Prostate gland (tissue), 2 donors: ENCODE measurements at regions not wholly inside any gene's neighbourhood (a gene's known extent, or its start where the extent isn't known, plus 50 kb on each side); places are given as distances from the start of the nearest gene placed in this dataset.

Experiments
- DNase-seq: peaks from one replicate; pipeline ENCODE4 v3.0.0-alpha.2; 2019; ENCODE audit warnings: low spot score
- H3K27ac ChIP-seq, 2 donors: fragments of 200-600 bp; sonication (generic); 2 replicates each; pipeline ENCODE4 v1.5.1; 2017 to 2019
- H3K27me3 ChIP-seq: fragments of 200-600 bp; sonication (generic); replicated peaks from 2 replicates; pipeline ENCODE4 v1.5.1; 2019; ENCODE audit not compliant: insufficient read depth
- H3K36me3 ChIP-seq, 2 donors: fragments of 200-600 bp; sonication (generic); 1 replicate in 1 of 2; 2 replicates in 1 of 2; pipeline versions ENCODE4 v1.5.1 to v1.8.1; 2017 to 2019
- H3K4me1 ChIP-seq: fragments of 200-600 bp; sonication (generic); replicated peaks from 2 replicates; pipeline ENCODE4 v1.5.1; 2019
- H3K4me3 ChIP-seq, 2 donors: fragments of 200-600 bp; sonication (generic); 2 replicates each; pipeline ENCODE4 v1.5.1; 2017 to 2019
- H3K9me3 ChIP-seq: fragments of 200-600 bp; sonication (generic); 2 replicates; pipeline ENCODE4 v1.5.1; 2017
- CTCF ChIP-seq, 4 experiments: fragments of 200-600 bp in 2 of 4; fragments of 450-650 bp in 2 of 4; sonication (generic) in 2 of 4; IDR thresholded peaks; 1 replicate in 3 of 4; 2 replicates in 1 of 4; pipeline ENCODE4 v1.5.1; 2016 to 2019; ENCODE audit warnings: antibody characterized with exemption in 4 of 4, mild to moderate bottlenecking in 2 of 4, moderate library complexity in 2 of 4
- POLR2A ChIP-seq: fragments of 450-650 bp; IDR thresholded peaks from one replicate; pipeline ENCODE4 v1.6.1; 2016; ENCODE audit warnings: antibody characterized with exemption, mild to moderate bottlenecking
- POLR2AphosphoS5 ChIP-seq: sonication (generic); formaldehyde crosslinking; IDR thresholded peaks from one replicate; pipeline ENCODE4 v1.6.1; 2017; ENCODE audit warnings: antibody characterized with exemption
- WGBS: methylation state at CpG from one replicate; pipeline ENCODE4 v1.1.5; 2018; 5-methylcytosine and 5-hydroxymethylcytosine counted together
- intact Hi-C: fragments of 100-400 bp; cut with DNase I; formaldehyde crosslinking; loops from one replicate; pipeline ENCODE4 v1.14.2; 2022

GRCh38 chr4:24440765-24441164 lies 143.6 kb downstream of the DHX15 start:
- WGBS: 95% methylated on average over 2 of the region's 2 CpGs
- intact Hi-C loops: no loop called here
- no peak overlapping the region for H3K27ac ChIP-seq
- H3K4me1 ChIP-seq: no peaks in the 10 kb centered on the region
- DNase-seq: no peak
- H3K4me3 ChIP-seq: no peak overlapping the region
- H3K27me3 ChIP-seq: no peaks in the 10 kb centered on the region
- H3K9me3 ChIP-seq: no peaks in the 10 kb centered on the region
- TF ChIP-seq CTCF (IDR thresholded peaks at IDR 0.05): no peak
- TF ChIP-seq POLR2AphosphoS5: no peak
- TF ChIP-seq POLR2A: no peak
- no peaks in the 10 kb centered on the region for H3K36me3 ChIP-seq

DNA sequence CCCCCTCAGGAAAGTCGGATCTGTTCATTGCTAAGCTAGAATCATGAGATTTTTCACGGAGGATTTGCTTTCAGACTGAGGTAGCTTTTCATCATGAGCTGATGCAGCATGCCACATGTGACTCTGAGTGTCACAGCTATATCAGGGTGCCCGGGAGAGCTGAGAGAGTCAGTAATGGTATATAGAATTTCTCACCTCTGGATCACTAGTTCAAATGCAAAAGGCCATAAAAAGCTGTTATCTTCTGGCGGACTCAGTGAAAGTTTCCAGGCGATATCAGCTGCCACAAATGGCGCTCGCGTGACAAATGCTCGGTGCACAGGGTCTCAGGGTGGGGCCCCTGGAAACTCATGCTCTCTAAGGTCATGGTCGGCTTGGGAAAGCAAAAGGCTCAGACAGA lies 150.1 kb downstream of the DHX15 start:
- no peaks in the 10 kb centered on the region for H3K4me1 ChIP-seq
- intact Hi-C loops: no loop called here
- DNase-seq: no peak
- no peaks in the 10 kb centered on the region for H3K36me3 ChIP-seq
- TF ChIP-seq POLR2AphosphoS5 (no peak), POLR2A (no peak), CTCF (IDR thresholded peaks at IDR 0.05) (no peak)
- no peak overlapping the region for H3K27ac ChIP-seq
- H3K9me3 ChIP-seq: no peaks in the 10 kb centered on the region
- H3K4me3 ChIP-seq: no peak overlapping the region
- H3K27me3 ChIP-seq: no peaks in the 10 kb centered on the region
- WGBS: 82% methylated on average over 10 of the region's 10 CpGs

GRCh38 chr4:24433515-24434214 lies 150.7 kb downstream of the DHX15 start:
- intact Hi-C loops: no loop called here
- no peaks in the 10 kb centered on the region for H3K36me3 ChIP-seq
- peak; percentile 10 for TF ChIP-seq POLR2AphosphoS5
- TF ChIP-seq CTCF (IDR thresholded peaks at IDR 0.05): no peak
- no peak for TF ChIP-seq POLR2A
- no peaks in the 10 kb centered on the region for H3K27me3 ChIP-seq
- WGBS: 24% methylated on average over 8 of the region's 8 CpGs
- no peak overlapping the region for H3K4me3 ChIP-seq
- DNase-seq: peak; percentile 22
- no peaks in the 10 kb centered on the region for H3K4me1 ChIP-seq
- no peaks in the 10 kb centered on the region for H3K9me3 ChIP-seq
- H3K27ac ChIP-seq: no peak overlapping the region

GRCh38 chr4:24428850-24429249 lies 155.5 kb downstream of the DHX15 start:
- intact Hi-C loops: no loop called here
- Histone ChIP-seq H3K27me3 (no peaks in the 10 kb centered on the region), H3K4me3 (no peak overlapping the region), H3K27ac (no peak overlapping the region), H3K4me1 (no peaks in the 10 kb centered on the region), H3K36me3 (no peaks in the 10 kb centered on the region), H3K9me3 (no peaks in the 10 kb centered on the region)
- 75% methylated on average over 6 of the region's 6 CpGs for WGBS
- no peak for TF ChIP-seq CTCF (IDR thresholded peaks at IDR 0.05)
- no peak for DNase-seq

GRCh38 chr4:24426557-24426956 lies 157.8 kb downstream of the DHX15 start:
- Histone ChIP-seq H3K27me3 (no peaks in the 10 kb centered on the region), H3K27ac (no peak overlapping the region), H3K36me3 (no peaks in the 10 kb centered on the region), H3K9me3 (no peaks in the 10 kb centered on the region), H3K4me3 (no peak overlapping the region), H3K4me1 (no peaks in the 10 kb centered on the region)
- intact Hi-C loops: no loop called here
- no peak for DNase-seq
- WGBS: 72% methylated on average over 5 of the region's 5 CpGs
- TF ChIP-seq POLR2A (no peak), CTCF (IDR thresholded peaks at IDR 0.05) (no peak), POLR2AphosphoS5 (no peak)
